ENCODE measurements at regions not wholly inside any gene's neighbourhood (a gene's known extent, or its start where the extent isn't known, plus 50 kb on each side); places are given as distances from the start of the nearest gene placed in this dataset.

- TF ChIP-seq REST (IDR thresholded peaks at IDR 0.05; ENCODE audit: insufficient read depth in 1 of 2, low read depth in 2 of 2, low read length in 1 of 2): no peak
- TF ChIP-seq, protein P1, sequence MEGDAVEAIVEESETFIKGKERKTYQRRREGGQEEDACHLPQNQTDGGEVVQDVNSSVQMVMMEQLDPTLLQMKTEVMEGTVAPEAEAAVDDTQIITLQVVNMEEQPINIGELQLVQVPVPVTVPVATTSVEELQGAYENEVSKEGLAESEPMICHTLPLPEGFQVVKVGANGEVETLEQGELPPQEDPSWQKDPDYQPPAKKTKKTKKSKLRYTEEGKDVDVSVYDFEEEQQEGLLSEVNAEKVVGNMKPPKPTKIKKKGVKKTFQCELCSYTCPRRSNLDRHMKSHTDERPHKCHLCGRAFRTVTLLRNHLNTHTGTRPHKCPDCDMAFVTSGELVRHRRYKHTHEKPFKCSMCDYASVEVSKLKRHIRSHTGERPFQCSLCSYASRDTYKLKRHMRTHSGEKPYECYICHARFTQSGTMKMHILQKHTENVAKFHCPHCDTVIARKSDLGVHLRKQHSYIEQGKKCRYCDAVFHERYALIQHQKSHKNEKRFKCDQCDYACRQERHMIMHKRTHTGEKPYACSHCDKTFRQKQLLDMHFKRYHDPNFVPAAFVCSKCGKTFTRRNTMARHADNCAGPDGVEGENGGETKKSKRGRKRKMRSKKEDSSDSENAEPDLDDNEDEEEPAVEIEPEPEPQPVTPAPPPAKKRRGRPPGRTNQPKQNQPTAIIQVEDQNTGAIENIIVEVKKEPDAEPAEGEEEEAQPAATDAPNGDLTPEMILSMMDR (IDR thresholded peaks at IDR 0.05): no peak
- TF ChIP-seq POLR2AphosphoS5 (IDR thresholded peaks at IDR 0.05; ENCODE audit: low read depth, low read length): no peak
Measured at GRCh38 chr6:15157479-15157878, 88.4 kb upstream of the JARID2 start.
